HG03460 (cell line): ENCODE measurements at regions not wholly inside any gene's neighbourhood (a gene's known extent, or its start where the extent isn't known, plus 50 kb on each side); places are given as distances from the start of the nearest gene placed in this dataset.

ENCODE experiments used
- ATAC-seq: cut with Tn5 transposase; IDR thresholded peaks from one replicate; pipeline ENCODE4 v1.9.1; 2021; ENCODE audit not compliant: unreplicated experiment

DNA sequence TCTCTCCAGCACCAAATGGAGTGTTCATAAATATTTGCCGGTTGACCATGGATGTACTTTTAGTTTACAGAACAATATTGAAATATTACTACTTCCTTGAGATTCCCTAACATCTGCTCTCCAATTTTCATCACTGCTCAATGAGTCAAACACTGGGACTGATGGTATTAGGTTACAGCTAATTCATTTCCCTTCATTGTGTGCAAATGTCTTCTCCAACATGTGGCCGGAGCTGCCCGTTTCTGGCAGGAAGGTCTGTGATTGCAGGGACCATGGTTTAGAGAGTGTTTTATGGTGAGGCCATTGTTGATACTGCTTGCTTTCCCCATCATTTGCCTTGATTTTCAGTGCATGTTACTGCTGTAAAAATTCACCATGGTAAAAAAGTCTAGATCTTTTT is 209.3 kb downstream of the HS3ST3B1 start:
- no peak for ATAC-seq

- no peak for ATAC-seq
These were observed 207.3 kb downstream of the HS3ST3B1 start for GRCh38 chr17:14508156-14508555.

GRCh38 chr17:14506364-14506763 is 205.5 kb downstream of the HS3ST3B1 start:
- ATAC-seq = no peak

- no peak for ATAC-seq
These were observed 204.7 kb downstream of the HS3ST3B1 start for GRCh38 chr17:14505606-14506005.

DNA sequence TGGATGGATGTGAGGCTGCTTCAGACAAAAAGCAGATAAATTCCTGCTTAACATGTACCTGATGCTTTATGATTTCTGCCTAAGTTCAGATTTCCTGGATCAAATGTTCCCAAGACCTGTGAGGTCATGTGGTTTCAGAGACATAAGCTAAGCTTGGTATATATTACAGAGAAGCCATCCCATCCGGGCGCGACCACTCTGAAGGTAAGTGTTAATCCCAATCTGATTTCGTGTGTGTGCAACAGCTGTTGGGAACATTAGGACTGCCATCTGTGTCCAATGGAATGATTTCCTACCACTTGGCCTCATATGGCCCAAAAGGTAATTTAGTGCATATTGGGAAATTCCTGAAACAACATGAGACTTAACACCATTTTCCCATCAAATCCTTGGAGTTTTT is 199.1 kb downstream of the HS3ST3B1 start:
- no peak for ATAC-seq

DNA sequence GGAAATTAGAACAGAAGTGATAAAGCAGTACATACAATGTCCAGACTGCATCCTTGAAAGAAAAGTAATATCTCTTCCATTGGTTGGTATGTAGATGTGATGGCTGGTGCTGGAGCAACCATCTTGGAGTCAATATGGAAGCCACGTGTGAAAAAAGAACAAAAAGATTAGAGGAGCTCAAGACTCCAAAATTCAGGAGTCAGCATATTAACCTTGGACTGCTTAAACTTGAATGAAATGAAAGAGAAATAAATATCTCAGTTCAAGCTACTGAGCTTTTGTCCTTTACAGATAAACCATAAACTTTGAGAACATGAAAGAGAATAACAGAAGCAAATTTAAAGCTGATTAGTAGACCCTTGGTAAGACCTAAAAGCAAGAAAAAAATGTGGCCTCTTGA is 197.9 kb downstream of the HS3ST3B1 start:
- ATAC-seq = no peak

GRCh38 chr17:14494161-14494560 is 193.3 kb downstream of the HS3ST3B1 start:
- ATAC-seq = no peak

DNA sequence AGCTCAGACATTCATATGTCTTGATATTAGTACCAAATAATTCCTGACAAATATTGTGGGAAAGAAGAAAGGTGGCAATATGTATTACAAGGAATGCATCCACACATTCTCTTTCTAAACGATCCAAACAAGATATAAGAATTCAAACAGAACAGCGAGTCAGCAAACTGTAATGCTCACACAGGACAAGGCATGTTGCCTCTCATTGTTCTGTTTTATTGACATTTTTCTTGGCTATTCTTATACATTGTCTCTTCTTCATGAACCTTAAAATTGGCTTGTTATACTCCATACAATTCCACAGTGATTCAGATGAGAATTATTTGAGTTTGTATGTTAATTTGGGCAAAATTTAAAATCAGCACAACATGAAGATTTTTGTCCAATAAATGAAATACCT is 189.1 kb downstream of the HS3ST3B1 start:
- ATAC-seq = no peak

GRCh38 chr17:14488958-14489550 is 188.2 kb downstream of the HS3ST3B1 start:
- no peak for ATAC-seq

DNA sequence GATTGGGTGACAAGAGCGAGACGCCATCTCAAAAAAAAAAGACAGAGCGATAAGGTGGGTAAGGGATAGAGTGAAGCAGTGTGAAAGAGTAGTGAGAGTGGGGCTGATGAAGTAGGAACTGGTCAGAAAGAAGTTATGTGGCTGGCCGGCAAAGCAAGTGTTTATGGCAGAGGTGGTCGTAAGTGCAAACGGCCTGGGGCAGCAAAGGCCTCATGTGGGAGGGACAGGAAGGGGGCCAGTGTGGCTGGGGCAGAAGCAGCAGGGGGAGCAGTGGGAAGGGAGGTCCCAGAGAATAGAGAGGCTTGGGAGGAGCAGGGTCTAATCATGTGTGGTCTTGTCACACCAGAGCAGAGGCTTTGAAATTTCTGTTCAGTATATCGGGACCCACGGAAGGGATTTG is 186.2 kb downstream of the HS3ST3B1 start:
- no peak for ATAC-seq

DNA sequence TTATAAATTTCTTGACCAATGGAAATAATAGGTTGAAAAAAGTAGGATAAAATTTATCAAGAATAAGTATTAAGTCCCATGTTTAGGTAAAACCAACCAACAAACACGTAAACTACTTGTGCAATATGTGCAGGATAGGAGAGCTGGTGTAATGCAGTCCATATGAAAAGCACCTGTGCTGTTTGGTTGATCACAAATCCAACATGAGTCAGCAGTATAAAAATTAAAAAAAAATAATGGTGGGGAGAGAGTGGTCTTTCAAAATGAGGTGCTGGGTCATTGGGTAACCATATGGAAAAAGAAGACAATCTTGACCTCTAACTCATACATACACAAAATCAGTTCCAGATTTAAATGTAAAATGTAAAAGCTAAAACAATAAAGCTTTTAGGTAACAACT is 181.8 kb downstream of the HS3ST3B1 start:
- ATAC-seq = no peak

DNA sequence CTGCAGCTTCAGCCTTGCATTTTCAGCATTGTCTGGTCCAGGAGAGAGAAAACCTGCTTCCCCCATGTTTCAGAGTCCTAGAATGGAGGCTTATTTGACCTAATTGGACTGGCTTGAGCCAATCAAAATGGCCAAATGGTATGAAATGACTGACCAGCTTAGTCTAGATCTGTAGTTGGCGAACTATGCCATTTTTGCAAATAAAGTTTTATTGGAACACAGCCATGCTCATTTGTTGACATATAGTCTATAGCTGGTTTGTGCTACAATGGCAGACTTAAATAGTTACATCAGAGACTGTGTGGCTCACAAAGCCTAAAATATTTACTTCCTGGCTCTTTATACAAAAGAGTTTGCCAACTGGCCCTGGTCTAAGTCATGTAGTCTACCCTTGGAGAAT is 180.8 kb downstream of the HS3ST3B1 start:
- ATAC-seq = no peak

DNA sequence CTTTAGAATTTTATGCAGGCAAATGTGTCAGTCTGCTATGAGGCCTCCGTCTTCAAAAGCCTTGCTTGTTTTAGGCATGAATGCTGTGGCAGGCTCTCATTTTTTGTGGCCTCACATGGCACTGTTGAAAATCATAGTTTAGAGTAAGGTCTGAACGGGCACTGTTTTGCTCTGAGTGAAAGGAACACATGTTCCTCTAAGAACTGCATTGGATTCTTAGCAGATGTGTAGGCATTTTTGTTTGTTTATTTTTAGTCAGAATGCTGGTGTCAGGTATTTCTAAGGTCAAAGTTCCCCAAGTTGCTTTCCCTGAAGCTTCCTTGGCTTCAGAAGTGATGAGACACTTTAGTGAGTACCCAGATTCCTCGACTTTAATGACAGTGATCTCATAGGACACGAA is 173.7 kb downstream of the HS3ST3B1 start:
- ATAC-seq = no peak

GRCh38 chr17:14471052-14471451 is 170.2 kb downstream of the HS3ST3B1 start:
- ATAC-seq = no peak

GRCh38 chr17:14470417-14470816 is 169.5 kb downstream of the HS3ST3B1 start:
- ATAC-seq = no peak

DNA sequence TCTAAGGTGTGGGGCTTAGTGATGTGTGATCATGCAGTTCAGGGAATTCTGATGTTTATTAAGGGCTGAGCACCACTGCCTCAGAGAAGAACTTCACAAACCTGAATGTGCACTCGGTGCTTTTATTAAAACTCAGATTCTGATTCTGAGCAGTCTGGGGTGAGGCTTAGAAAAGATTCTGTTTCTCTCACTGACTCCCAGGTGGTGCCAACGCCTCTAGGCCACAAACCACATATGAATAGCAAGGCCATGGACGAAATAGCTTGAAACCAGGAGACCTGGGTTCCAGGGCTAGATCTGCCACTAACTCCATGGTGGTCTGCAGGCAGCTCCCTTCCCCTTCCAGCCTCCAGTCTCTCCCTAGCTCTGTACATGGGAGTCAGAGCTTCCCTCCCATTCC is 169.1 kb downstream of the HS3ST3B1 start:
- ATAC-seq = no peak

GRCh38 chr17:14468858-14469257 is 168.0 kb downstream of the HS3ST3B1 start:
- no peak for ATAC-seq

DNA sequence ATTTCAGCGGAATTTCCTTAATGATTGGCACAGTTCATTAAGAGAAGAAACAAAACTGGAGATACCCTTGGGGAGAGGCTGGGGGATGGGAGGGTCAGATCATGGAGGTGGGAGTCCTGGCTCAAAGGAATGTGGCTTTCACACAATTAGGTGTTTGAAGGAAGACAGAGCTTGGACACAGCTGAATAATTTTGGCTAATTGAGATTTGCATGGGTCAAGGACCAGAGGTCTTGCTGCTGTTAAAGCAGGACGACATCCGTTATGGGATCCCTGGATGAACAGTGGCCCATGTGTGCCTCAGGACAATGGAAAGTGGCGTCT is 160.3 kb downstream of the HS3ST3B1 start:
- ATAC-seq = no peak

DNA sequence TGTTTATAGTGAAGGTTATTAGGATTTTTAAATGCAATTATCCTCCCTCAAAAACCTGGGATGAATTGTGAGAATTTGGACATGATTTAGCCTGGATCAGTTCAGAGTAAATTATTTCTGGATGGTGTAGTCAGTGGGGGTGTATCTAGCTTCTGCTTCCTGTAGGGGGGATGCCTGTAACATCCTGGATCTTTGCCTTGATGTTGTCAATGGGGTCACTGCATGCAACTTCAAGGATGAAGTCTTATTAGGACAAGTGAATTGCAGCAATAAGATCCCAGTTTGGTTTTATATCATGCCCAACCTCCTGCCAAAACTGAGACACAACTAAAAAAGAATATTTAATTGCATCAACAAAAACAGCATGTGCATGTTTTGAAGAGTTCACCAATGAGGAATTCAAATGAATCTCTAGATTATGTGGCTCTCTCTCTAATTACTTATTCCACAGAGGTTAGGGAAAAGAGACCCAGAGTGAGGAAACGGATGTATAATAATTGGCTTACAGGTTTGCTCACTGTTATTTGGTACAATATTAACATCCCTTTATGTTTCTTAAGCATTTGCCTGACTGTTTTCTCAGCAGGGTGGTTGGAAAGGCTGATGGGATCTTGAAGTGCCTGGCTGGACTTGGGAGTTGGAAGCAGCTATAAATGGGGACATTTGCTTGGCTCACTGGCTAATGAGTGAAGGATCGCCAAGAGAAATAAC is 159.8 kb downstream of the HS3ST3B1 start:
- no peak for ATAC-seq

DNA sequence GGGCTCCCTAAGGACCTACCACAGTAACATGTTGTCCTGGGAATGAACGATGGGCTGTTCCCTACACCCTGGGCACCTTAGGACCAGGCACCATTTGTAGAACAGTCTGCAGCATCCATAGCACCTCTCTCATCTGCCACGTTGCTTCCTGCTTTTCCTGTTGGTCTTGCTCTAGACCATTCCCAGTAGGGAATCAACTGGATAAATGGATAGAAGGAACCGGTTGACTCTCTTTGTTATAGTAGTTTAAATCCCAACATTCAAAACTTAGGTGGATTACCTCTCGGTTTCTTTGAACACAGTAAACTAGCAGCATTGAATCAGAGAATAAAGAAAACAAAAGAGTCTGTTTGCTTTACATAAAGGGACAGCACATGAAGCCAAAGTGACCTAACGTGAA is 159.1 kb downstream of the HS3ST3B1 start:
- no peak for ATAC-seq

DNA sequence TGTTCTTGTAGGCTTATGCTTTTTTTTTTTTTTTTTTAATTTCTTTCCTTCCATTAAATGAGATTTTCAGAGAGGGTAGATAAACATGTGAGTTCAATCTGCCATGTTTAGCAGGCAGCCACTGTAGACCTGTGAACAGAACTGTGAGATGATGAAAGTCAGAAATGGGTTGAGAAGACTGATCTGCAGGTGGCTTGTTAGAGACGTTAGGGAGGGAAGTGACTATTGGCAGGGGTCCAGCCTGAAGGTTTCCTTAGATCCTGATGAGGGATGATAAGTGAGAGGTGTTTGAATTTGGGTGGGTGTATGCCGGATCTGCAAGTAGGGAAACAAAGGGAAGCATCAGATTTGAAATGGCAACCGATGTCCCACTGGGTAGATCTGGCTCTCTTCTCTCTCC is 157.8 kb downstream of the HS3ST3B1 start:
- ATAC-seq = no peak

- no peak for ATAC-seq
These were observed 153.9 kb downstream of the HS3ST3B1 start for GRCh38 chr17:14454746-14455145.

GRCh38 chr17:14452856-14453255 is 152.0 kb downstream of the HS3ST3B1 start:
- no peak for ATAC-seq
